Right lobe of liver (tissue), 6 donors: ENCODE measurements at regions not wholly inside any gene's neighbourhood (a gene's known extent, or its start where the extent isn't known, plus 50 kb on each side); places are given as distances from the start of the nearest gene placed in this dataset.

Experiments
- ATAC-seq, 4 donors: fragments of 200-7000 bp; cut with Tn5 transposase; one replicate each; pipeline ENCODE4 v1.9.1; 2020; ENCODE audit warnings: mild to moderate bottlenecking in 4 of 4, moderate library complexity in 4 of 4
- DNase-seq, 3 donors: peaks; one replicate each; pipeline ENCODE4 v3.0.0-alpha.2; 2020
- H3K27ac ChIP-seq, 3 donors: fragments of 200-600 bp; one replicate each; pipeline ENCODE4 v1.8.0; 2022
- H3K27me3 ChIP-seq, 2 donors: fragments of 200-600 bp; one replicate each; pipeline ENCODE4 v1.8.0; 2022
- H3K36me3 ChIP-seq, 4 donors: fragments of 200-600 bp; sonication (generic) in 1 of 4; one replicate each; pipeline versions ENCODE4 v1.5.1 to v1.8.0; 2017 to 2022; ENCODE audit warnings: control low read depth in 1 of 4
- H3K4me1 ChIP-seq, 4 donors: fragments of 200-600 bp; sonication (generic) in 1 of 4; one replicate each; pipeline versions ENCODE4 v1.5.1 to v1.8.0; 2017 to 2022; ENCODE audit warnings: control low read depth in 1 of 4
- H3K4me3 ChIP-seq, 3 donors: fragments of 200-600 bp; one replicate each; pipeline ENCODE4 v1.8.0; 2022
- H3K9me3 ChIP-seq, 4 donors: fragments of 200-600 bp; sonication (generic) in 1 of 4; one replicate each; pipeline versions ENCODE4 v1.5.1 to v1.8.0; 2017 to 2022; ENCODE audit warnings: control low read depth in 1 of 4
- POLR2A ChIP-seq: fragments of 450-650 bp; IDR thresholded peaks from one replicate; pipeline ENCODE4 v1.6.1; 2017; ENCODE audit warnings: antibody characterized with exemption, mild to moderate bottlenecking
- WGBS: methylation state at CpG from one replicate; pipeline ENCODE4 v1.1.6; 2018; ENCODE audit warnings: low coverage, low lambda C conversion rate; ENCODE audit not compliant: insufficient coverage; ENCODE audit errors: missing lambda C conversion rate; 5-methylcytosine and 5-hydroxymethylcytosine counted together
- intact Hi-C, 2 donors: fragments of 100-400 bp; cut with DNase I; formaldehyde crosslinking; loops; one replicate each; pipeline versions ENCODE4 v1.11.2 to v1.14.1; 2022
- TF ChIP-seq, protein P1 (sequence below), 4 donors: fragments of 200-600 bp in 3 of 4; fragments of 450-650 bp in 1 of 4; IDR thresholded peaks; one replicate each; pipeline versions ENCODE4 v1.5.1 to v1.8.0; 2016 to 2022; ENCODE audit warnings: antibody characterized with exemption in 4 of 4, mild to moderate bottlenecking in 2 of 4
- donor health status: DM: no; HTN: yes; CAD: no.
- donor health status: DM: no; HTN: no; CAD: no.
- donor health status: DM: no; HTN: no; CAD: no.
- donor health status: DM: no; HTN: yes; CAD: no.
- donor health status: DM: no; HTN: yes; CAD: no.

DNA sequence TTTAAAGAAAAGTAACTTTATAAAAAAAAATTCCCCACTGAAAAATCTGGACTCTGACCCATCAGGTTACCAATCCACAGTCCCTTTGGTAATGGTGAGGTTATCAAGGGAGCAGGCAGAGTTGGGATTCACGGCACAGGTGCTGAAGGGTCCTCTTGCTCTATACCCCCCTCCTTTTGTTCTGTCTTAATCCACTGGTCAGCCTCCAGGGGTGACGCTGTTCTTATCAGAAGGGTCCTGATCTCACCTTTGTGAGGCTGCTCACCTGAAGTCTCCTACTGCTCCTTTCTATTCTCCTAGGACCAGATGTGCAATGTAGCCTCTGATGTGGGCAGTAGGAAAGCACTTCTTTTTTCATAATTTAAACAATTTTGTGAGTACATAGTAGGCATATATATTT, 80.6 kb upstream of the E2F8 start:
- no peak for ATAC-seq
- intact Hi-C loops: no loop called here
- WGBS: 67% methylated on average over 2 of the region's 2 CpGs

DNA sequence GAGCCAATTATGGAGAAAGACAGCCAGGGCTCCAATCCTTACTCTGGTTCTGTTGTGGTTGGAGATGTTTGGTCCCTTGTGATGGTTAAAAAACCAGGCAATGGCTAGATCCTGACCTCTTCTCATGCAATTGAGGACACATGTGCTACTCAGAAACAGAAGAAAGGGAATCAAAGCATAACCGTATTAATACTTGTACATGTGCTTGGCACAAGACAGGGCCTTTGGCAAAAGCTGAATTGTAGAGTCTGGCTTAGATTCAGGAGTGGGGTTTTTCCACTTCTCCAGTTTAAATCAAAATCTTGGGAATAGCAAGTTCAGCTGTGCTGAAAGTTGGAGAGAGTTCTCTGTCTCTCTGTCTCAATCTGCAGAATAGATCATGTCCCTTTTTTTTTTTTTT, 80.1 kb upstream of the E2F8 start:
- 25% methylated on average over 1 of the region's 1 CpG for WGBS
- intact Hi-C loops: no loop called here
- no peaks in the 10 kb centered on the region for H3K27me3 ChIP-seq
- no peak overlapping the region for H3K27ac ChIP-seq
- no peak for TF ChIP-seq POLR2A
- TF ChIP-seq, protein P1, sequence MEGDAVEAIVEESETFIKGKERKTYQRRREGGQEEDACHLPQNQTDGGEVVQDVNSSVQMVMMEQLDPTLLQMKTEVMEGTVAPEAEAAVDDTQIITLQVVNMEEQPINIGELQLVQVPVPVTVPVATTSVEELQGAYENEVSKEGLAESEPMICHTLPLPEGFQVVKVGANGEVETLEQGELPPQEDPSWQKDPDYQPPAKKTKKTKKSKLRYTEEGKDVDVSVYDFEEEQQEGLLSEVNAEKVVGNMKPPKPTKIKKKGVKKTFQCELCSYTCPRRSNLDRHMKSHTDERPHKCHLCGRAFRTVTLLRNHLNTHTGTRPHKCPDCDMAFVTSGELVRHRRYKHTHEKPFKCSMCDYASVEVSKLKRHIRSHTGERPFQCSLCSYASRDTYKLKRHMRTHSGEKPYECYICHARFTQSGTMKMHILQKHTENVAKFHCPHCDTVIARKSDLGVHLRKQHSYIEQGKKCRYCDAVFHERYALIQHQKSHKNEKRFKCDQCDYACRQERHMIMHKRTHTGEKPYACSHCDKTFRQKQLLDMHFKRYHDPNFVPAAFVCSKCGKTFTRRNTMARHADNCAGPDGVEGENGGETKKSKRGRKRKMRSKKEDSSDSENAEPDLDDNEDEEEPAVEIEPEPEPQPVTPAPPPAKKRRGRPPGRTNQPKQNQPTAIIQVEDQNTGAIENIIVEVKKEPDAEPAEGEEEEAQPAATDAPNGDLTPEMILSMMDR (IDR thresholded peaks at IDR 0.05): no peak
- H3K4me1 ChIP-seq: no peaks in the 10 kb centered on the region
- ATAC-seq (no peak), DNase-seq (no peak)
- H3K4me3 ChIP-seq: no peak overlapping the region
- no peaks in the 10 kb centered on the region for H3K9me3 ChIP-seq
- no peaks in the 10 kb centered on the region for H3K36me3 ChIP-seq

More for the DNA sequence above, 80.6 kb upstream of the E2F8 start:
- Histone ChIP-seq H3K4me3 (no peak overlapping the region), H3K27ac (no peak overlapping the region), H3K9me3 (no peaks in the 10 kb centered on the region), H3K27me3 (no peaks in the 10 kb centered on the region), H3K4me1 (no peaks in the 10 kb centered on the region), H3K36me3 (no peaks in the 10 kb centered on the region)
- TF ChIP-seq, protein P1 (IDR thresholded peaks at IDR 0.05): no peak
- TF ChIP-seq POLR2A: no peak
- DNase-seq: no peak

DNA sequence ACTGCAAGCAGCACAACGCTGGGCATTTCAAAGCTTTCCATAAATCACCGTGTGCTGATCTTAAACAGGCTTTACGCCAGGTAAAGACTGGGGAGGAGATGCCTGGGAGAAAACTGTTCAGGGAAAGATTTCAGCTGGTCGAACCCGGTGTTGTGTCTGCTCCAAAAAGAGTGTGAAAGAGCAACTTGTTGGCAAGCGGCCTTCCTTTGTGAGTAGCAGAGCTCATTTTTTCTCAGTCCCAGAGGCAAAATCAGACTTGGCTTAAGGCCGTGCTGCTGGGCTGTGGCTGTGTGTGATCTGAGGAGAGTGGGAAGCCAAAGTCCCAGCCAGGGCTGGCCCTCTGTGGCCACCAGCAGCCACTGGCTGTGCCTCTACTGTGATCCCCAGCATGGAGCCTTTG, 75.7 kb upstream of the E2F8 start:
- Histone ChIP-seq H3K4me3 (no peak overlapping the region), H3K27me3 (no peaks in the 10 kb centered on the region), H3K36me3 (no peaks in the 10 kb centered on the region), H3K27ac (no peak overlapping the region), H3K4me1 (no peaks in the 10 kb centered on the region), H3K9me3 (no peaks in the 10 kb centered on the region)
- no peak for ATAC-seq
- intact Hi-C loops: loop anchor here (5.0 to 10.0 kb wide), 2 partner anchors 236 to 418 kb away; no protein-coding TSS in a partner anchor
- TF ChIP-seq POLR2A: no peak
- TF ChIP-seq, protein P1 (IDR thresholded peaks at IDR 0.05): no peak
- no peak for DNase-seq
- WGBS: 65% methylated on average over 5 of the region's 7 CpGs

DNA sequence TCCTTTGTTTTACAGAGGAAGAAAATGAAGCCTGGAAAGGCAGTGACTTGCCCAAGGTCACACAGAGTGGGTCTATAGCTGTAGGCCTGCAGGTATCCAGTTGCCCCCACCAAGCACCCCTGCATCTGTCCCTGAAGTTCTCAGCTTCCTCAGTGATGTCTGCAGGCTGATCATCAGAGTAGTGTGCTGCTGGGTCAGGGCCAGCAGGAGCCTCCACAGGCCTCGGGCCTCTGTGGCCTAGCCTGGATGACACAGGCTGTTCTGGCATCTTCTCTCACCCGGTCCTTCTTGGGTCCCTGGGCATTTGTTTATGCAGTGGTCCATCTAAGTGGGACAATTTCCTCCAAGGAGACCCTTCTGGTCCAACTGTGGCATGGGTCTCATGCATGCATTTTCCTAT, 74.8 kb upstream of the E2F8 start:
- ATAC-seq: no peak
- intact Hi-C loops: loop anchor here (5.0 to 10.0 kb wide), 2 partner anchors 237 to 419 kb away; no protein-coding TSS in a partner anchor

More for the DNA sequence above, 74.8 kb upstream of the E2F8 start:
- Histone ChIP-seq H3K4me3 (no peak overlapping the region), H3K4me1 (no peaks in the 10 kb centered on the region), H3K36me3 (no peaks in the 10 kb centered on the region), H3K9me3 (no peaks in the 10 kb centered on the region), H3K27me3 (no peaks in the 10 kb centered on the region), H3K27ac (no peak overlapping the region)
- no peak for DNase-seq
- TF ChIP-seq, protein P1 (IDR thresholded peaks at IDR 0.05): no peak
- no peak for TF ChIP-seq POLR2A
- 64% methylated on average over 2 of the region's 2 CpGs for WGBS
